ENCODE measurements at regions not wholly inside any gene's neighbourhood (a gene's known extent, or its start where the extent isn't known, plus 50 kb on each side); places are given as distances from the start of the nearest gene placed in this dataset.

DNA sequence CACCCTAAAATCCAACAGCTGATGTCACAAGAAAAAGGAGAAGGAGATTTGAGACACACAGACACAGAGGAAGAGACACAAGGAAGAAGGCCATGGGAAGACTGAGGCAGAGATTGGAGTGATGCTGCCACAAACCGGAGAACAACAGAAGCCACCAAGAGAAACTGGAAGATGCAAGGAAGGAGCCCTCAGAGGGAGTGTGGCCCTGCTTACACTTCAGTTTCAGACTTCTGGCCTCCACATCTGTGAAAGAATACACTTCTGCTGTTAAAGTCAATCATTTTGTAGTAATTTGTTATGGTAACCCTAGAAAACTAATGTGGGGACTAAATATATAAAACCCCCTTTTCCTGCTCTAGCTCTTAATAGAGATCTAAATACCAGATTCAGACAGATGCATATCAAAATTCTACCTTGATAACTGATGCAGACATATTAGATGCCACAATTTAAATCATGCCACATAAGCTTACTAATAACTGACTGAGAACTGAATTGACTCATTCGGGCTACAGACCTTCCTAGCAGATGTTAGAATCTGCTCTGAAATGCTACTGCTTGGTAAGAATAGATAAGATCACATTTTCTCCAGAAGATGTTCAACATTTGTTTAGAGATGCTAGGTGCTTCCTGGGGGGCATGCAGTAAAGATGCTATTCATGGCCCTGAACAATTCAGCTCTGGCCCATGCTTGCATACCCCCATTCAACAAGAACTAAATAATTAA, 113.1 kb upstream of the CCND2 start:
- dilution Hi-C loops (cut with HindIII; ENCODE audit: low sequenced_read_pairs, unreplicated experiment) = no loop called here
- H2AK9ac ChIP-seq (replicated peaks; ENCODE audit: low read depth, low read length, poor library complexity) = no peak overlapping the region
- H2AFZ ChIP-seq (replicated peaks; ENCODE audit: low read length, poor library complexity) = no peak overlapping the region
- no peak overlapping the region for H3K9ac ChIP-seq (ENCODE audit: low read depth, low read length)
- no peak overlapping the region for H2BK20ac ChIP-seq (ENCODE audit: low read depth, low read length)
- H3K4me1 ChIP-seq (ENCODE audit: control insufficient read depth, insufficient read depth, low read length) = peaks cover 2% of the 10 kb centered on the region; the same call in 1 of the 2 replicates
- H3K9me1 ChIP-seq (ENCODE audit: insufficient read depth, low read length) = no peaks in the 10 kb centered on the region
- CTCF ChIA-PET = interaction anchor here (0.6 kb wide), 1 partner anchor 123 kb away, joined by 3 read pairs; no protein-coding TSS in a partner anchor
- TF ChIP-seq MAZ (IDR thresholded peaks at IDR 0.05; ENCODE audit: borderline replicate concordance, low read depth, low read length) = no peak
- H3K9me3 ChIP-seq (ENCODE audit: control insufficient read depth, insufficient read depth, low read length) = no peaks in the 10 kb centered on the region
- BruUV-seq (replicated peaks) = no TSS peak
- no peaks in the 10 kb centered on the region for H3K79me1 ChIP-seq (ENCODE audit: low read depth in 1 of 2, low read length in 2 of 2)
- no peak overlapping the region for H4K5ac ChIP-seq (ENCODE audit: low read depth, low read length)
- H3K4me2 ChIP-seq (ENCODE audit: low read depth, low read length) = no peak overlapping the region
- in situ Hi-C loops (cut with MboI; ENCODE audit: low sequenced_read_pairs) = no loop called here
- intact Hi-C loops (cut with micrococcal nuclease) = no loop called here
- no peak for ATAC-seq (ENCODE audit: low read depth)
- no peak overlapping the region for H3K27ac ChIP-seq (ENCODE audit: insufficient read depth, low read length)
- no peak overlapping the region for H2AK5ac ChIP-seq (ENCODE audit: low read depth, low read length)
- no peak overlapping the region for H4K8ac ChIP-seq (ENCODE audit: low read depth in 2 of 2, low read length in 2 of 2)
- no CpG with 5 or more reads among the region's 2 CpGs for WGBS, 2 experiments (ENCODE audit: extremely low coverage in 2 of 2, insufficient read length in 1 of 2)
- H3K27me3 ChIP-seq (ENCODE audit: control insufficient read depth, insufficient read depth, low read length) = peaks cover 3% of the 10 kb centered on the region; the same call in 1 of the 2 replicates
- H4K91ac ChIP-seq (ENCODE audit: insufficient read depth, low read depth, low read length) = no peak overlapping the region
- DNase-seq = no peak
- no peak overlapping the region for H3K18ac ChIP-seq (ENCODE audit: low read depth, low read length)
- H3K36me3 ChIP-seq (ENCODE audit: control insufficient read depth, insufficient read depth, low read length) = no peaks in the 10 kb centered on the region
- H2BK120ac ChIP-seq (ENCODE audit: low read depth, low read length) = no peak overlapping the region
- H3K4me3 ChIP-seq (ENCODE audit: insufficient read depth, low read depth, low read length) = no peak overlapping the region
- no peaks in the 10 kb centered on the region for H4K20me1 ChIP-seq (ENCODE audit: insufficient read depth, low read length)
- H2BK5ac ChIP-seq (ENCODE audit: low read depth, low read length, poor library complexity, severe bottlenecking) = no peak overlapping the region
- no peak overlapping the region for H2BK15ac ChIP-seq (ENCODE audit: low read depth, low read length)
- no peak overlapping the region for H3K23ac ChIP-seq (ENCODE audit: low read depth, low read length)
- no peak overlapping the region for H3K56ac ChIP-seq (ENCODE audit: extremely low read depth, insufficient read depth, low read length)
- no peak overlapping the region for H3K4ac ChIP-seq (ENCODE audit: low read depth, low read length)
- H3K14ac ChIP-seq (replicated peaks; ENCODE audit: low read depth, low read length) = no peak overlapping the region
- POLR2A ChIA-PET (ENCODE audit: unreplicated experiment) = no interaction called here

Data from IMR-90 (cell line).